Esophagus muscularis mucosa (tissue), 4 donors: ENCODE measurements at regions not wholly inside any gene's neighbourhood (a gene's known extent, or its start where the extent isn't known, plus 50 kb on each side); places are given as distances from the start of the nearest gene placed in this dataset.
"Not testable (repeated sequence)": the region's sequence is repeated elsewhere in the genome, so short reads cannot be mapped to it uniquely, and the experiment has no call there.

Source experiments
- CTCF ChIP-seq, 3 experiments: fragments of 200-600 bp in 2 of 3; fragments of 450-650 bp in 1 of 3; sonication (generic) in 2 of 3; IDR thresholded peaks; one replicate each; pipeline ENCODE4 v1.5.1; 2017 to 2019; ENCODE audit warnings: antibody characterized with exemption in 3 of 3, mild to moderate bottlenecking in 2 of 3, moderate library complexity in 1 of 3
- EP300 ChIP-seq: sonication (generic); formaldehyde crosslinking; IDR thresholded peaks from one replicate; pipeline ENCODE4 v1.6.1; 2017; ENCODE audit warnings: antibody characterized with exemption
- POLR2A ChIP-seq: fragments of 450-650 bp; IDR thresholded peaks from one replicate; pipeline ENCODE4 v1.6.1; 2017; ENCODE audit warnings: antibody characterized with exemption, moderate library complexity, mild to moderate bottlenecking, low read depth
- POLR2AphosphoS5 ChIP-seq, 2 donors: sonication (generic); formaldehyde crosslinking; IDR thresholded peaks; one replicate each; pipeline ENCODE4 v1.6.1; 2017; ENCODE audit warnings: antibody characterized with exemption in 2 of 2

DNA sequence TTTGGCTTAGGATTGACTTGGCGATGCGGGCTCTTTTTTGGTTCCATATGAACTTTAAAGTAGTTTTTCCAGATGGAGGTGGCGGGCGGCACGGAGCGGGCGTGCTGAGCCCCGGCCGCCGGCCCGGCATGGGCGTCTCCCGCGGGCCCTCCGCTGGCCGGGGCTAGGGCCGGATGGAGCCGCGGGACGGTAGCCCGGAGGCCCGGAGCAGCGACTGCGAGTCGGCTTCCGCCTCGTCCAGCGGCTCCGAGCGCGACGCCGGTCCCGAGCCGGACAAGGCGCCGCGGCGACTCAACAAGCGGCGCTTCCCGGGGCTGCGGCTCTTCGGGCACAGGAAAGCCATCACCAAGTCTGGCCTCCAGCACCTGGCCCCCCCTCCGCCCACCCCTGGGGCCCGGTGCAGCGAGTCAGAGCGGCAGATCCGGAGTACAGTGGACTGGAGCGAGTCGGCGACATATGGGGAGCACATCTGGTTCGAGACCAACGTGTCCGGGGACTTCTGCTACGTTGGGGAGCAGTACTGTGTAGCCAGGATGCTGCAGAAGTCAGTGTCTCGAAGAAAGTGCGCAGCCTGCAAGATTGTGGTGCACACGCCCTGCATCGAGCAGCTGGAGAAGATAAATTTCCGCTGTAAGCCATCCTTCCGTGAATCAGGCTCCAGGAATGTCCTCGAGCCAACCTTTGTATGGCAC, 88.7 kb downstream of the LACC1 start:
- not testable (repeated sequence) for TF ChIP-seq POLR2A; CTCF (IDR thresholded peaks at IDR 0.05); POLR2AphosphoS5 (IDR thresholded peaks at IDR 0.05); EP300
